NCI-H2227 treated with DMSO at 0.1 percent for 48 hours (cell line): ENCODE measurements at regions not wholly inside any gene's neighbourhood (a gene's known extent, or its start where the extent isn't known, plus 50 kb on each side); places are given as distances from the start of the nearest gene placed in this dataset.
A peak's percentile ranks its signal among the peaks of the same experiment; 100 is the strongest.

ENCODE experiments used
- DNase-seq: peaks from one replicate; lab custom pipeline; 2025; lab: John Stamatoyannopoulos, UW

DNA sequence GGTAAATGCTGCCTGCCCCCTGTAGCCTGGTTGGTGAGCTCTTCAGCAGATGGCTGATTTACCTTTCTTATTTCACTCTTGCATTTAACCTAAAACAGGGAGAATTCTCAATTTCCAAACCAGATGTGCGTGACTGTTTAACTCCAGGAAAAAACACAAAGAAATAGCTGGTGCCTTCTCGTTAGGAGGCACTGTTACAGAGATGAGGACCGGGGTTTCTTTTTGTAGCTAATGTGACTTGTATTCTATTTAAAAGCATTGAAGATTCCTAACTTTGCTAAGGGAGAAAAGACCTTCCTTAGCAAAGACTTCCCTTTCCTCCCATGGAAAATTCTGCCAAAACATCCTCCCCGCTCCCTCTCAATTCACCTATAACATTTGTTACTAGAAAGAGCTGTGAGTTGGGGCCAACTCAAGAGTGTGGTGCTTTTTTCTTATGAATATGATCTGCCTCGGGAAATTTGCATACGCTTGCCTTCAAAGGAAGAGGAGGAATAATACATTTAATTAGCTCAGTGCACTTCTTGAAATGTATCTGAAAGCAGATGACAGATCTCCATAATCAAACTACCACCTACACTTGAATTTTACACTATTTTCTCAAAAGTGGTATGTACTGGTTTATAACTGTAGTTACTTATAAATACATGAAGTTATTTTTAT, 102.0 kb upstream of the ARID2 start:
- DNase-seq: no peak

DNA sequence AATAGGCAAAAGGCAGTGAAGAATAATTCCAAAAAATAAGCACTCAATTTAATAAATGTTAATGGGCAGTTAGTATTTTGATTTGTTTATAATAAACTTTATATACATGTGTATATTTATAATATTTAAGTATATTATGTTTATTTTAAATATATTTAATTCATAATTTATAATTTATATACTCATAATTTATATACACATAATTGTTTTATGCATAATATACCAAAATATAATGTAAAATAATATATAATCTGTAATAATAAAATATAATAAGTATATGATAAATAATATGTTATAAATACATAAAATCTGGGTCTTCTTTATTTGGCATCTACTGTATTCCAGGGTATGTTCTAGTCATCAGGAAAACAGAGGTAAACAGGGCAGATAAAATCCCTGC, 100.2 kb upstream of the ARID2 start:
- DNase-seq: no peak

DNA sequence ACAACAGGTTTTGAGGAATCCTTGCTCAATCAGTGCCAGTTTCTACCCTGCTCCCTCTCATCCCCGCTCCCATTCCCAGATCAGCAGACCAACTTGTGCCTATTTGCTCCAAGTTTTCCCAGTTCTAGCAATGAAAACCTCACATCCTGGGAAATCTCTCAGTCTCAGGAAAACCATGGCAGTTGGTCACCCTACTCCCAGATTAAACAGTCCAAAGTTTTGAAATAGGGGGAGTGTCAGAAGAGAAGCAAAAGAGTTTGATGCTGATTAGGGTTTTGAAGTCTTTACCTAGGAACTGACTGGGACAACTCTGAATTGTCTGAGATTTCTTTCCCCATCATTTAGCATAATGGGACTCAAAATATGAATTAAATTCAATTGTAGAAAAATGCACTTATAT, 95.8 kb upstream of the ARID2 start:
- no peak for DNase-seq

DNA sequence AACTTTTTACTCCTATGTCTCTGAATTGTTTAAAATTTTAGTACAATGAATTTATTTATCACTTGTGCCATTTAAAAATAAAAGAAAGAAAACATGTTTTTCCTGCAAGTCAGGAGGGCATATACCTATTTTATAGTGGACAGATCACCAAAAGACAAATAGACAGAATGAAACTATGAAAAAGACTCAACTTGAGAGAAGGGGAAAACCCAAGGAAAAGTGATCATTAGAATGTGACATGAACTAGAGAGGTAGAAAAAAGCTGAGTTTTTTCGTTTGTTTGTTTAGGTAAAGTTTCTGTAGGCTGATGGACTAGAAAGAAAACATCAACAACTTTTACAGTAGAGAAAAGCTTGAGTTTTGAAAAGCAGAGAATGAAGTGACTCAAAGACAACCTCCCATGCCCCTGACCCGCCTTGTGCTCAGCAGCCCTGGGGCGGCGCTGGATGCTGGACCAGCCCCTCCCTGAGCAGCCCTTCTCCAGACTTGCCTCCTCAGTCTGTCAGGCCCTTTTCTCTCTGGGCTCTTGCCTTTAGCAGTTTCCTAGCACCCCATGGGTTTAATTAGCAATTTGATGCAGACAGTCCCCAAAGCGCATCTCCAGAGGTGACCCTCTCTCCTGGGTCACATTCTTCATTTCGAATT, 95.1 kb upstream of the ARID2 start:
- DNase-seq: no peak

DNA sequence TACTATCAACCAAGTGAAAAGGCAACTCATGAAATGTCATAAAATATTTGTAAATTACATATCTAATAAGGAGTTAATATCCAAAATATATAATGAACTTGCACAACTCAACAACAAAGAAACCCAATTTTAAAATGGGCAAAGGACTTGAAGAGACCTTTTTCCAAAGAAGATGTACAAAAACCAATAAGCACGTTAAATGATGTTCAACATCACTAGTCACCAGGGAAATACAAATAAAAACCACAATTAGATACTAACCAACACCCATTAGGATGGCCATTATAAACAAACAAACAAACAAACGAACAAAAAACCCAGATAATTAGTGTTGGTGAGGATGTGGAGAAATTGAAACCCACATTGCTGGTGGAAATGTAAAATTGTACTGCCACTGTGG, 92.3 kb upstream of the ARID2 start:
- DNase-seq: no peak

DNA sequence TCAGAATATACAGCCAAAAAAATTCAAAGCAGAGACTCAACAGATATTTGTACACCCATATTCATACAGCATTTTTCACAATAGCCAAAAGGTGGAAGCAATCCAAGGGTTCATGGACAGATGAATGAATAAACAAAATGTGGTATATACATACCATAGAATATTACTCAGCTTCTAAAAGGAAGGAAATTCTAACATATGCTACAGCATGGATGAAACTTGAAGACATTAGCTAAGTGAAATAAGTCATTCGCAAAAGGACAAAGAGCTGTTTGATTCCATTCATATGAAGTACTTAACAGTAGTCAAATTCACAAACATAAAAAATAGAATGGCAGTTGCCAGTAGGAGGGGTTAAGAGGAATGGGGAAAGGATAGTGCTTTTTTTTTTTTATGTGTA, 91.8 kb upstream of the ARID2 start:
- DNase-seq: no peak

DNA sequence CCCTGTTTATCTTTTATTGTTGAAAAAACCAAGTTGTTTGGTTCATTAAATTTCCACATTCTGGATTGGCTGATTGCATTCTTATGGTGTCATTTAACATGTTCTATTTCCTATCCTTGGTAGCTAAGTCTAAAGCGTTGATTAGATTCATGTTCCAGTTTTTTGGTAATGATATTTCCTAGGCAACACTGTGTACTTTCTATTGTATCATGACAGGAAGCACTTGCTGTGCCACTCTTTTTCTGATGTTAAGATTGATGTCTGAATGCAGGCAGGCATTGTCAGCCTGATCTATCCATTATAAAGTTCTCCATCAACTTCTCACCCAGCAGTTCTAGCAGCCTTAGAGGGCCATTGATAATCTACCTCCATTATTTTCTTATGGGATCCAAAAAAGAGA, 91.1 kb upstream of the ARID2 start:
- no peak for DNase-seq

DNA sequence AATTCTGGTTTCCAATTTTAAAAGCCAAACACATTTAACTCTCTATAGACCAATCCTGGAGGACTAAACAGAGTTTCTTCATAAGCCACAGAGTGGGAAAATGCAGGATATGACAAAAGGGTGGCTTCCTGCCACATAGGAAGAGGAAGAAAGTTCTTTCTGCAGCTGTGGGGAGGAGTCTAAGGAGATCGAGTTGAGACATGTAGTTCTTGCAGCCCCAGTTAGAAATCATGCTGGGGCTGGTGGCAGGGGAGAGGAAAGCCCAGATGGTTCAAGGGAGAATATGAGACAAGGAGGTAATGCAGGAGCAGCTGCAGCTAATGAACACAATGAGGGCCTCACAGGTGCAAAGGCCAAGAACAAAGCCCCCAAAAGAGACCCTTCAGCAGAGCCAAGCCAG, 85.0 kb upstream of the ARID2 start:
- no peak for DNase-seq

DNA sequence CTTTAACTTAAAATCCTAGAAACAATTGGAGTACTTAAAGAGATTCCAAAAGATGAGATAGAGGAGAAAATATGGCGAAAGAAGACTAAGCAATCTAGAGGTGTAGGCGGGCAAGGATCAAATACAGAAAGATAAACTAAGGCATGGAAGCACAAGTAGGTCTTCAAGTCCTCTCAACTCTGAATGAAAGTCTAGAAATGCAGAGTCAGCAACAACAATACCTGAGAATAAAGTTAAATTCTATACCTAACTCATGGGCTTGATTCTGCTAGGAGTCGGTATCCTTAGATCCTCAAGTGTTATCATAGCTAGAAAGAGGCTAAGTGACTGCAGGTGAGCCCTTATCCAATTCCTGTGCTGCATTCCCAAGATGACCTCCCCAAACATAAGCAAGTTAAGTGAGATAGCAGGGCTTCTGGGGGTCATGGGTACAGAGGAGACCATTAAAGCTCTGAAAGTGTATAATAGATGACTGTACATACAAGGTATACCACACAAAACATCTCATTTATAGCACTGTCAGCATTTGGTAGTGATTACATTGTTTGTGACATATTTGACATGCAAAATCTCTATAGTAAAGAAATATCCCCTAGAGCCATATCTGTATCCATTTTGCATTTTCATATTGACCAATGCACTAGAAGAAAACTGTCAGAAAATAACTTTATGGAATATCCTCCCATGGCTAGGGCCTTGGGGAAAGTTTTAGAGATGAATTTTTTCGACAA, 82.5 kb upstream of the ARID2 start:
- DNase-seq: no peak

DNA sequence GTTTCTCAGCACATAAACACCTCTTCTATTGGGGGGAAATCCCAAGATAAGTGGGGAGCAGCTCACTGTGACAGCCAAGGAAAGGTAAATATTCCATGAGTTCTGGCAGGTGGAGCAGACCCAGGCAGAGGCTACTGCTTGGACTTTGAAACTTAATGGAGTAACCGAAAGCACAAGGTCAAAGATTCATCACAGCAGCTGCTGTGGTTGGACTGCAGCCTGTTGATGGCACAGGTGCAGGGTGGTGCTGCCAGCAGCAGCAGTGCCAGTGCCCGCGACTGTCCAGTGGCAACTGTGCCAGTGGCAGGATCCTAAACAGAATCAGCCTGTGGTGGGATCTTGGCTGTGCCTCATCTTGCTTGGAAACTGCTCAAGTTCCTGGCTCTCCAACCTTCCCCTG, 81.4 kb upstream of the ARID2 start:
- DNase-seq: no peak

DNA sequence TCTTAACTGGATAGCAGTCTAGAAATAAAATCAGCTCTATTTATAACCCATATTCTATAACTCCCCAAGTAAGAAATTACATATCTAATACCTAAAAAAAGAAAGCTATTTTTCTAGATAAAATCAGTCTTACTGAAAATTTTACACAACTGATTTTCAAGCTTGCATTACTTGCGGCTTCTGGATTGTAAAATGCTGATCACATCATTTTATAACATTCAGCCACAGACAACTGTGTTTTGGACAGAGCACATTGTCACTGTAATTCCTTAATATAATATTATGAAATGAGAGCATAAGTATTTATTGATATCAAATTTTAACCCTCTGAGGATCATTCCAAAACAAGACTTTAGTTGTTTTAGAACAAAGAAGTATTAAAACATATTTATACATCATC, 78.5 kb upstream of the ARID2 start:
- no peak for DNase-seq

DNA sequence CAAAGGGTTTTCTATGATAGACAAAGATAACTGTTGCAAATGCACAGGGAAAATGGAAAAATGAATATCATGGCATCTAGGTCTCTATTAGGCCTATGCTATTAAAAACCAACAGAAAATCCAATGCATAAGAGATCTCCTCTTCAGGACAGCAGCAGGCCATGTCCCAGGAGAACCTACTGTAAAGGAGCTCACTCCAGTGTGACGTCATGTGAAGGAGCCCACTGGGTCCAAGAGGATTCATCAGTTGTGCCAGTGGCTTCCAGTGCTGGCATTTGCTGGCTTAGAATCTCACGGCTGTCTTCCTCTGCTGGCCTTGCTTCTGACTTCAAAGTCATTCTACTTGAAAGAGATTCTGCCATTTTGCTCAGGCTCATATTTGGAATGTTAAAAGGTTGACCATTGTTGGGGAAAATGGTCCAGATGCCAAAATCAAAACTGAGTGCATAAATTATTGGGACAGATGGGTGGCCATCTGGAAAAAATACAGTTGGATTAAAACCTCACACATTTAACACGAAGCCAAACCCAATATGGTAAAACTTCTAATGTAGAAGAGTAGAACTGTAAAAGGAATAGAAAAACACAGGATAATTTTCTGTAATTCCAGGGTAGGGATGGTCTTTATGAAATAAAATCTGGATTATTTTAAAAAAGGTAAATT, 75.4 kb upstream of the ARID2 start:
- no peak for DNase-seq

DNA sequence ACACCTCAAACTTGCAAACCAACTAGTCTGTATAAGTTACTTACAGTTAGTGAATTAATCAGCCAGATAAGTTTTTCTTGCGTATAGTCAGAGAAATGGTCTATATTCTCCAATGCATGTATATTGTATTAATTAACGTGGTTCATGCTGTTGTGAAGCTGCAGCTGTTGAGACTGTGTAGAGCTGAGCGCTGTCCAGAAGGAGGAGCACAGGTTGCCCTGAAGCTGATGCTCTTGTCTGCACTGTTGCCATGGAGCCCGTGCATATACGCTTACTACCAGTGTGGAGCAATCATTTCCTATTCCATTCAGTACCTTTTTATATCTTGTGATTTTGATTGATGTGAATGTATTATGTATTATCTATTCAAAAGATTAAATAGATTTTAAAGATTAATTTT, 74.3 kb upstream of the ARID2 start:
- peak; percentile 4 for DNase-seq

DNA sequence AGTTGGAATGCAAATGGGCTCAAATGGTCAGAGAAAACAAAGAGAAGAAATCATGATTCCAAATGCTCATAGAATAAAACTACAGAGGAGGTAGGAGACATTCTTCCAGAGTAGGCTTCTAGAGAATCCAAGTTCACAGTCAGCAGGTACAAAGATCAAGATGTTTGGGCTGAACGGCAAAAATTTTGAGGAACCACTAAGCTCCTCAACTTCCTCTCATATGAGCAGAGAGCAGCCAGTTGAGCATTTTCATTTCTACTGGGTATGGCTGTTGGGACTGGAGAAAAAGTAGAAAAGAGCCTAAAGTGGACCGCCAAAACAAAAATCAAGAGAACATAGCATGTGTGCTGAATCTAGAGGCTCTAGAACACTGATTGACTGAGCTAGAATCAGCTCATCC, 73.8 kb upstream of the ARID2 start:
- DNase-seq: no peak

DNA sequence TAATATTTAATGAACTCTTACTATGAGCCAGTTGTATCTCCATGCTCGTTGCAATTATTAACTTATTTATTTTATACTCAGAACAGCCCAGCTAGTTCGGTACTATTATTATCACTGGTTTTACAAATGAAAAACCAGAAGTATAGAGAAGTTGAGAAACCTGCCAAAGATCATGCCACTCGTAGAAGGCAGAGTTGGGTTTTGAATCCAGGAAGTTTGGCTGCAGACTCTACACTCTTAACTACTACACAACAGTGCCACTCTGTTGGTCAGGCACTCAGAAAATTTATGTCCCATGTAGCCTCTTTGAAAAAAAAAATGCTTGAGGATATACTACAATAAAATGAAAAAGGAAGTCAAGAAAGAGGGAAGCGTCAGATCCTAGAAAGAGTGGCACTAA, 71.5 kb upstream of the ARID2 start:
- no peak for DNase-seq

DNA sequence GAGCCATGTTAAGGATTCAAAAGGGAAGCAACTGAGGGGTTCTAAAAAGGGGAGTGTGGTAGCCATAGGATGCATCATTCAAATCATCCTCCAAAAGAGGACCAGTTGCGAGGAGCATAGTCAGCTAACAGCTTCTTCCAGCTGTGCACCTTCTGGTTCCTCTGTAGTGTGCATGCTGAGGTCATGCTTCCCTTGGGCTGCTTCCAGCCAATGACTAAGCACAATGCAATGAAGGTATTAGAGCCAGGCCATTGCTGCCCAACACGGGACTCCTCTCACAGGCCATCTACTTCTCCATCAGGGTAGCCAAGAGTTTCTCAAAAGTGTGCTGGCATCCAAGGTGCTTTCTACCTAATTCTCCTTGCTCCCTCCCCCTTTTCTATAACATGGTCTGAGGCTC, 69.2 kb upstream of the ARID2 start:
- DNase-seq: no peak

DNA sequence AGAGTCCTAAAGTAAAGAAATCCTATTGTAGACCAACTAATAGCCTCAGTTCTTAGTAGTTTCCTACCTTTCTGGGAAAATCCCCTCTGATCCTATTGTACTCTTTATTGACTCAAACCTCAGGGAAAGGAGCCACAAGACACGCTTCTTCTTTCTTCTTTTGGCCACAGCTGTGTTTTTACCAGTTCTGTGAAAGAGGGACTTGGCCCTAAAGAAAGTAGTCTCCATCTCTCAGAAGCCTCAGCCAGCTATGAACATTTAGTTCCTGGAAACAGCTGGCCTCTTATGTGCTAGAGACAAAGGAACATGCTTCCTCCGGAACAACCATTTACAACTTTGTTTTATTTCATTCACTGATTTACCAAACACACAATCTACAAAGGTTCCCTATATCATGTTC, 66.1 kb upstream of the ARID2 start:
- no peak for DNase-seq

DNA sequence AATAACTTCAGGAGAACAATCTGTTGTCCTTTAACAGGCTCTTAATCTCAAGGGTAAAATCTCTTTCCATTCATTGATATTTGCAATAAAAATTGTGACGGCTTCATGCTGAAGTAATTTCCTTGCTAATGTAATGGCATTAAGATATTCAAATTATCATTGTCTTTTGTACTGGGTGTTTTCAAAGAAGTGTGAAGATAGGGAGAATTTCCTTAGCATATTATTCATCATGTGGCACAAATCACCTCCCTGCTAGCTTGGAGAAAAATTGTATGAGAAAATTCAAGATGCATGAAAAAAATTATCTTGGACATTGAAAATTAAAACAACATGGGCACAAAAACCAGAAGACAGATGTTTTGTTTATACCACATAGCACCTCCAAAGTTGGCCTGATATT, 63.6 kb upstream of the ARID2 start:
- DNase-seq: no peak

DNA sequence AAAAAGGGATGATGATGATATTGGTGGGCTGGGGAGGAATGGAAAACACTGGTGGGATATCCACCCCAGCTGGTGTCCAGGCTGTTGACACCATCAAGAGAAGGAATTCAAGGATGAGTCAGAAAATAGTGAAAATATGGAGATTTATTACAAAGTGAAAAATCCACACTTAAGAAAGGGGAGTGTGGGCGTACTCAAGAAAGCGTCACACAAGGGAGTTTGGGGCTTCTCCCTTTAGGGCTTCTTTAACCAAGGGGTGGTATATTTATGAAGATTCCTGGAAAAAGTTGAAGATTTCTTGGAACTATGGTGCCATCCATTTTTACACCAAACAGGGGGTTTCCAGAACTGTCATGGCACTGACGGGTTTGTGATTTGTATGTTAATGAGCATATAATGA, 63.1 kb upstream of the ARID2 start:
- DNase-seq: no peak

DNA sequence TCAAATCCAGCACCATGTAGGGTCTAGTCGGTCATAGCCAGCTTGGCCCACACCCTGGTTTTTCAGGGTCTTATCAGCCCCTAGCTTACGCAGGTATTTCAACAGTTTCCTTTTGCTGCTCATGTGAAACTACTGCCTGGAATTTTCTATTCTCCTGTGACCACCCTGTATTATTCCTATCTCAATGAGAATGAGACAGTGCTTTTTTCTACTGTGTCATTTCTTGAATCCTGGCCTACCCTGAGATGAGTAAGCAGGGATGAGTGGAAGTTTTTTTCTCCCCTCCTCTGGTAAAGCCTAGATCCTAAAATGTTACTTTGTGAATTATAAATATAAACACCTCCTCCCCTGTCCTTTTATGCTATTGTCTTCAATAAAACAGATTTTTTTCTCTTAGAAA, 62.7 kb upstream of the ARID2 start:
- no peak for DNase-seq

DNA sequence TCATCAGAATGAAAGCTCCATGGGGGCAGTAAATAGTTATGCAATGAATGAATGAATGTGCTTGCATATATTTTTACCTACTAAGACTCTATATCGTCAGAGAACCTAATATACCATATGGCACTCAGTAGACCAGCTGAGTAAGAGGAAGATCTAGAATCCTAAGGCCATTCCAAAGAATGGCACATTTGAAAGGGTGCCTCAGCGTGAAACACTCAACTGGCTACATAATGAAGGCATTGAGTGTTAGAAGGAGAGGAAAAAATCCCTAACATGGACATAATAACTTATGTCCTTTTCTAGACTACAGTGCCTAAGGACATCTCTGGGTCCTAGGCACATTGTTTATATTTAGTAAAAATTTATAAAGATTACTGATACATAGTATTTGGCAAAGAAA, 61.7 kb upstream of the ARID2 start:
- no peak for DNase-seq

DNA sequence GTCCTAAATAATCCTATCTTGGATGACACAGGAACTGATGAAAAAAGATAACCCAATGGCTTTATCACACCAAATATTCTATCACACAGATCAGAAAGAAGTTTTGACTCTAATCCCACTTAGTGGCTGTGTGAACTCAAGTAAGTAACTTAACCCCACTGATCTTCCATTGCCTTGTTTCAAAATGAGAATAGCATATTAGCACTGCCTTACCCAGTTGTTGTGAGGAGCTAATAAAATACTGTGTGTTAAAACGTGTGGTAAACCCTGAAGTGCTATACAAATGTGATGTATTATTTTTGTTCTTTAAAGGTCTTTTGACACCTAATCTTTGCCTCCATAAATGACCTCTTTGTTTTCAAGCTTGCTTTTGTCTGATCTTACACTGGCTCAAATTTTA, 60.9 kb upstream of the ARID2 start:
- no peak for DNase-seq

DNA sequence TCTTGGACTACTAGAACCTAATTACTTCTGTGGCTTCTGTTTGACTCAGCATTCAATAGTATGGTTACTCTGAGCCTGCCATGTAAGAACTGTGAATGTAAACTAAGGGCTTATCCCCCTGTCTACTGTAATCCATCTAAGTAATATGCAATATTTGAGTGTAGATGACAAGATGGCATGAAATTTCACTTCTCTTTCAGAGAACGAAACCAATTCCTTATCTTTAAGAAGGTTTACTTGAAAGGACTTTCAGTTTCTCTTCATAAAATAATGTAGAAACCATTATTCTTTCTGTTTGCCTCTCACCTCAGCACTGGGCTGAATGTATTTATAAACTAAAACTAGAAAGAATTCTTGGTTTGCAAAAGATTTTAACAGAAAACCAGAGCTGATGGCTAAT, 60.4 kb upstream of the ARID2 start:
- no peak for DNase-seq
